ENCODE measurements at regions not wholly inside any gene's neighbourhood (a gene's known extent, or its start where the extent isn't known, plus 50 kb on each side); places are given as distances from the start of the nearest gene placed in this dataset.
A peak's percentile ranks its signal among the peaks of the same experiment; 100 is the strongest.

DNA sequence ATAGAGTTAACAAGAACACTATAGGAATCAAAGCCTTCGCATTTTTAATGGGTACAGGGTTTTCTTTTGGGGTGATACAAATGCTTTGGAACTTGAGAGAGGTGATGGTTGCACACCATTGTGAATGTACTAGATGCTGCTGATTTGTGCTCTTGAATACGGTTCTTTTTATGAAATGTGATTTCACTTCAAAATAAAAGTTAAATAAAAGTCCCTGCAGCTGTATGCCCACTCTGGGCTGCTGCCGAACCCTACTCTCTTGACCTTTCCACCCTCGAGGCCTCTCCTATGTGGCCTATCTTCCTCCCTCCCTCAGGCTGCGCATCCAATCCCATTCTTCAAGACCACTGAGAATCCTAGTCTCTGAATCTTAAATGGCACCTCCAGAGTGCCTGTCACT lies 168.5 kb upstream of the AJAP1 start:
- Histone ChIP-seq H3K9me3 (ENCODE audit: control insufficient read depth, insufficient read depth, low read length) (no peaks in the 10 kb centered on the region), H4K20me1 (ENCODE audit: control insufficient read depth, insufficient read depth, low read depth, low read length) (no peaks in the 10 kb centered on the region), H3K4me1 (ENCODE audit: control insufficient read depth, low read length) (peaks cover 45% of the 10 kb centered on the region), H3K4me3 (ENCODE audit: low read length) (no peak overlapping the region), H3K36me3 (ENCODE audit: control insufficient read depth, low read length) (no peaks in the 10 kb centered on the region), H3F3A (ENCODE audit: control insufficient read depth, insufficient read depth) (no peaks in the 10 kb centered on the region), H3K4me2 (ENCODE audit: low read length) (no peak overlapping the region), H3K27me3 (ENCODE audit: control insufficient read depth, low read length) (no peaks in the 10 kb centered on the region), H3K27ac (ENCODE audit: low read depth, low read length) (no peak overlapping the region), H3K79me2 (ENCODE audit: control insufficient read depth, low read length) (no peaks in the 10 kb centered on the region), H3K9me2 (replicated peaks; ENCODE audit: control insufficient read depth, low read length) (no peaks in the 10 kb centered on the region)
- TF ChIP-seq EZH2phosphoT487 (IDR thresholded peaks at IDR 0.05; ENCODE audit: borderline replicate concordance, low read length): no peak
- TF ChIP-seq, protein P1, sequence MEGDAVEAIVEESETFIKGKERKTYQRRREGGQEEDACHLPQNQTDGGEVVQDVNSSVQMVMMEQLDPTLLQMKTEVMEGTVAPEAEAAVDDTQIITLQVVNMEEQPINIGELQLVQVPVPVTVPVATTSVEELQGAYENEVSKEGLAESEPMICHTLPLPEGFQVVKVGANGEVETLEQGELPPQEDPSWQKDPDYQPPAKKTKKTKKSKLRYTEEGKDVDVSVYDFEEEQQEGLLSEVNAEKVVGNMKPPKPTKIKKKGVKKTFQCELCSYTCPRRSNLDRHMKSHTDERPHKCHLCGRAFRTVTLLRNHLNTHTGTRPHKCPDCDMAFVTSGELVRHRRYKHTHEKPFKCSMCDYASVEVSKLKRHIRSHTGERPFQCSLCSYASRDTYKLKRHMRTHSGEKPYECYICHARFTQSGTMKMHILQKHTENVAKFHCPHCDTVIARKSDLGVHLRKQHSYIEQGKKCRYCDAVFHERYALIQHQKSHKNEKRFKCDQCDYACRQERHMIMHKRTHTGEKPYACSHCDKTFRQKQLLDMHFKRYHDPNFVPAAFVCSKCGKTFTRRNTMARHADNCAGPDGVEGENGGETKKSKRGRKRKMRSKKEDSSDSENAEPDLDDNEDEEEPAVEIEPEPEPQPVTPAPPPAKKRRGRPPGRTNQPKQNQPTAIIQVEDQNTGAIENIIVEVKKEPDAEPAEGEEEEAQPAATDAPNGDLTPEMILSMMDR (IDR thresholded peaks at IDR 0.05; ENCODE audit: low read depth, low read length, poor library complexity, severe bottlenecking): no peak

DNA sequence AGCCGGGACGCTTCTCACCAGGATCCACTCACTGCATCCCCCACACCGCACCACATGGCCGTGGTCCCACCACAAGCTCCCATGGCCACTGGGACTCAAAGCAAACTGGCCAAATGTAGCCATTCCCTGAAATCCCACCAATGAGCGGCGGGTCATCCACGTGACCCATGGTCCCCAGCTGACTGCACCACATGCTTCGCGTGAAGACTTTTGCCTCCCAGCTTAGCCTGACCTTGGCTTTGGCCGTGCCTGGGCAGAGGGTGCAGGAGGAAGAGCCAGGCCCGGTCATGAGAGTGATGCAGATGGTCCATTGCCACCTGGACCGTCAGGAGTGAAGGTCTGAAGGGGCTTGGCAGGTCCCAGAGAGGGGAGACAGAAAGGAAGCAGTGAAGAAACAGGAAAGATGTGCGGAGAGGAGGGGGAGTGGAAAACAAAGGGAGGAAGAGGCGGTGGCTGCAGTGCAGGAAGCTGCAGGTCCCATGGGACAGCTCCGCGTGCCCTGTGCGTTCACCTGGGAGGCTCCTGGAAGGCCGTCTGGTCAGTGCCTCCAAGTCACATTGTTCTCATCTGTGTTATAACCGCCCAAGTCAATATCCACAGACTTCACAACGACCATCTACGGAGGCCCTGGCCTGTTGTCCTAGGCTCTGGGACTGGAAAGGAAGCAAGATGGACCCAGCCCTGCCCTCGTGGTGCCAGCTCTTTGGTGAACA lies 167.8 kb upstream of the AJAP1 start:
- no peaks in the 10 kb centered on the region for H3K79me2 ChIP-seq (ENCODE audit: control insufficient read depth, low read length)
- peaks cover 47% of the 10 kb centered on the region for H3K4me1 ChIP-seq (ENCODE audit: control insufficient read depth, low read length)
- TF ChIP-seq EZH2phosphoT487 (IDR thresholded peaks at IDR 0.05; ENCODE audit: borderline replicate concordance, low read length): no peak
- TF ChIP-seq, protein P1 (IDR thresholded peaks at IDR 0.05; ENCODE audit: low read depth, low read length, poor library complexity, severe bottlenecking): no peak
- no peaks in the 10 kb centered on the region for H4K20me1 ChIP-seq (ENCODE audit: control insufficient read depth, insufficient read depth, low read depth, low read length)
- H3K27me3 ChIP-seq (ENCODE audit: control insufficient read depth, low read length): no peaks in the 10 kb centered on the region
- no peak overlapping the region for H3K27ac ChIP-seq (ENCODE audit: low read depth, low read length)
- peak overlapping the region; percentile 26 for H3K4me2 ChIP-seq (ENCODE audit: low read length)
- no peak overlapping the region for H3K4me3 ChIP-seq (ENCODE audit: low read length)
- H3K9me2 ChIP-seq (replicated peaks; ENCODE audit: control insufficient read depth, low read length): no peaks in the 10 kb centered on the region
- no peaks in the 10 kb centered on the region for H3K36me3 ChIP-seq (ENCODE audit: control insufficient read depth, low read length)
- no peaks in the 10 kb centered on the region for H3F3A ChIP-seq (ENCODE audit: control insufficient read depth, insufficient read depth)
- H3K9me3 ChIP-seq (ENCODE audit: control insufficient read depth, insufficient read depth, low read length): no peaks in the 10 kb centered on the region

DNA sequence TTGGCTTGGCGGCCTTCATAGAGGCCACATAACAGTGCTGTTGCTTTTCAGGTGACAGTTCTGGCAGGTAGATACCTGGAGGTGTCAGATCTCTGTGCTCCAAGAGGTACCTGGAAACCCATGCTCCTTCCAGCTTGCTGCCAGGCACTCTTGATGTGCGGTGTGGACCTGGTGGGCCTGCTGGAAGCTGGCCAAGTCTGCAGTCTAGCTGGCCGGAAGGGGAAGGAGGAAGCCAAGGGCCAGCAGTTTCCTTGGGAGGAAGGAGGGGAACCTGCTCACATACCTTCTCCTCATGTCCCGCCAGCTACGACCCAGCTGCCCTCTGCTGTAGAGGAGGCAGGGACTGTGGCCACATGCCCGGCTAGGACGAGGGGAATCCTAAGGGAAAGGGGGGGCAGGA lies 166.4 kb upstream of the AJAP1 start:
- H3K9me2 ChIP-seq (replicated peaks; ENCODE audit: control insufficient read depth, low read length): no peaks in the 10 kb centered on the region
- no peak overlapping the region for H3K4me3 ChIP-seq (ENCODE audit: low read length)
- TF ChIP-seq EZH2phosphoT487 (IDR thresholded peaks at IDR 0.05; ENCODE audit: borderline replicate concordance, low read length): no peak
- TF ChIP-seq, protein P1 (IDR thresholded peaks at IDR 0.05; ENCODE audit: low read depth, low read length, poor library complexity, severe bottlenecking): no peak
- no peaks in the 10 kb centered on the region for H3F3A ChIP-seq (ENCODE audit: control insufficient read depth, insufficient read depth)
- H4K20me1 ChIP-seq (ENCODE audit: control insufficient read depth, insufficient read depth, low read depth, low read length): no peaks in the 10 kb centered on the region
- H3K4me1 ChIP-seq (ENCODE audit: control insufficient read depth, low read length): peaks cover 47% of the 10 kb centered on the region
- no peaks in the 10 kb centered on the region for H3K9me3 ChIP-seq (ENCODE audit: control insufficient read depth, insufficient read depth, low read length)
- no peak overlapping the region for H3K4me2 ChIP-seq (ENCODE audit: low read length)
- no peaks in the 10 kb centered on the region for H3K79me2 ChIP-seq (ENCODE audit: control insufficient read depth, low read length)
- no peaks in the 10 kb centered on the region for H3K36me3 ChIP-seq (ENCODE audit: control insufficient read depth, low read length)
- H3K27me3 ChIP-seq (ENCODE audit: control insufficient read depth, low read length): no peaks in the 10 kb centered on the region
- H3K27ac ChIP-seq (ENCODE audit: low read depth, low read length): no peak overlapping the region

All from DOHH2 (cell line).